ENCODE measurements at regions not wholly inside any gene's neighbourhood (a gene's known extent, or its start where the extent isn't known, plus 50 kb on each side); places are given as distances from the start of the nearest gene placed in this dataset.
"Not testable (repeated sequence)": the region's sequence is repeated elsewhere in the genome, so short reads cannot be mapped to it uniquely, and the experiment has no call there.

GRCh38 chr9:129430940-129431643 is 189.8 kb downstream of the C9orf50 start:
- Histone ChIP-seq H3K27me3 (no peaks in the 10 kb centered on the region), H3K4me1 (peaks cover 0 to 12% (median 6%) of the 10 kb centered on the region in 4 donors), H3K4me3 (no peak overlapping the region), H3K27ac (no peak overlapping the region), H3K9me3 (no peaks in the 10 kb centered on the region), H3K36me3 (no peaks in the 10 kb centered on the region)
- DNase-seq = no peak
- no peak for TF ChIP-seq CTCF (IDR thresholded peaks at IDR 0.05)
- intact Hi-C loops (cut with DNase I; ENCODE audit: low total_unique reads) = no loop called here

GRCh38 chr9:129428864-129429577 is 191.9 kb downstream of the C9orf50 start:
- Histone ChIP-seq H3K27ac (no peak overlapping the region), H3K9me3 (no peaks in the 10 kb centered on the region), H3K4me3 (no peak overlapping the region), H3K4me1 (peaks cover 0 to 12% (median 6%) of the 10 kb centered on the region in 4 donors), H3K36me3 (no peaks in the 10 kb centered on the region), H3K27me3 (no peaks in the 10 kb centered on the region)
- no peak for DNase-seq
- intact Hi-C loops (cut with DNase I; ENCODE audit: low total_unique reads) = no loop called here
- TF ChIP-seq CTCF (IDR thresholded peaks at IDR 0.05) = no peak

- no peaks in the 10 kb centered on the region for H3K27me3 ChIP-seq
- peaks cover 0 to 2% (median 0%) of the 10 kb centered on the region in 4 donors for H3K4me1 ChIP-seq
- H3K36me3 ChIP-seq = no peaks in the 10 kb centered on the region
- intact Hi-C loops (cut with DNase I; ENCODE audit: low total_unique reads) = no loop called here
- H3K4me3 ChIP-seq = no peak overlapping the region
- no peak overlapping the region for H3K27ac ChIP-seq
- no peak for DNase-seq
- H3K9me3 ChIP-seq = no peaks in the 10 kb centered on the region
- no peak for TF ChIP-seq CTCF (IDR thresholded peaks at IDR 0.05)
Observed at GRCh38 chr9:129427149-129427548, 193.8 kb downstream of the C9orf50 start.

- H3K4me3 ChIP-seq; intact Hi-C loops (cut with DNase I; ENCODE audit: low total_unique reads); H3K9me3 ChIP-seq; H3K27me3 ChIP-seq; H3K27ac ChIP-seq; H3K4me1 ChIP-seq; DNase-seq; H3K36me3 ChIP-seq: not testable (repeated sequence)
Observed at GRCh38 chr9:129423755-129424154, 197.1 kb downstream of the C9orf50 start.

DNA sequence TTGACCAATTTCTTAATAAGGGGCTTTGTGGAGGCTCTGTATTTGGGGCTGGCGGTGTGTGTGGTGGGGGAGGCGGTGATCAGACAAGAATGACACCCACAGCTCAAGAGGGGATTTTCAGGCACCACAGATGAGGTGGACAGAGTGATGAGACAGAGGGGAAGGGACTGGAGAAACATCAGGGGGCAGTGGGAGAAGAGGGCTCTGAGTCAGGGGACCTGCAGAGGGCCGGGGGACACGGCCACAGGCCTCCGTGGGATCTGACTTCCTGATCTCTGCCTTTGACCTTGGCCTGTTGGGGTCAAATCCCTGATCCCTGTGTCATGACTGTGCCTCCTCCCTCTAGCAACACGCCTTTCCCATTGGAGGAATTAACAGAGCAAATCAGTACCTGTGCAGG is 197.7 kb downstream of the C9orf50 start:
- Histone ChIP-seq H3K36me3 (no peaks in the 10 kb centered on the region), H3K9me3 (no peaks in the 10 kb centered on the region), H3K4me1 (no peaks in the 10 kb centered on the region), H3K27ac (no peak overlapping the region), H3K27me3 (no peaks in the 10 kb centered on the region), H3K4me3 (no peak overlapping the region)
- DNase-seq = no peak
- intact Hi-C loops (cut with DNase I; ENCODE audit: low total_unique reads) = no loop called here
- TF ChIP-seq CTCF (IDR thresholded peaks at IDR 0.05) = no peak

DNA sequence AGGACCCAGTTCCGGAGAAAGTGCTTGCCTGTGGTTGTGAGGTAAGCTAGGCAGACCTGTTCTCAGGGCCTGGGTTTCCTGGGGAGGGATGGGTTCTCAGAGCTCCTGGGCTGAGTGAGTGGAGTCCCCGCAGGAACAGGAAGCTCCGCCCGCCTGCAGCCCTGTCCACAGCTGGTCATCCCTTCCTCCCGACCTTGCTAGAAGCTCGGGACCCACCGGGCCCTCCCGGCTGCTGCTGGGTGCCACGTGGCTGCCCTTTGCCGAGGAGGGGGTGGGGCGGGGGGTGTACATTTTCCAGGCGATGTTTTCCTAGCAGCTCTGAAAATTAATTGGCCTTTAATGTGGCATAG is 198.1 kb downstream of the C9orf50 start:
- no peaks in the 10 kb centered on the region for H3K27me3 ChIP-seq
- no peak for TF ChIP-seq CTCF (IDR thresholded peaks at IDR 0.05)
- H3K9me3 ChIP-seq = no peaks in the 10 kb centered on the region
- H3K27ac ChIP-seq = no peak overlapping the region
- no peaks in the 10 kb centered on the region for H3K4me1 ChIP-seq
- intact Hi-C loops (cut with DNase I; ENCODE audit: low total_unique reads) = no loop called here
- no peak overlapping the region for H3K4me3 ChIP-seq
- DNase-seq = no peak
- H3K36me3 ChIP-seq = no peaks in the 10 kb centered on the region

Measured in tibial artery (tissue), 4 donors.